T-helper 17 cell (primary cell): ENCODE measurements at regions not wholly inside any gene's neighbourhood (a gene's known extent, or its start where the extent isn't known, plus 50 kb on each side); places are given as distances from the start of the nearest gene placed in this dataset.
A peak's percentile ranks its signal among the peaks of the same experiment; 100 is the strongest.
"Not testable (repeated sequence)": the region's sequence is repeated elsewhere in the genome, so short reads cannot be mapped to it uniquely, and the experiment has no call there.

Source experiments
- ATAC-seq: fragments of 150-1000 bp; cut with Tn5 transposase; 2 replicates; pipeline ENCODE4 v1.10.0; 2021; ENCODE audit warnings: mild to moderate bottlenecking, moderate library complexity
- DNase-seq, 3 donors: peaks; one replicate each; pipeline versions ENCODE4 v3.0.0 to v3.0.0-alpha.2; 2020 to 2021
- H3K9me3 ChIP-seq: one replicate; pipeline ENCODE4 v1.7.0; 2013; ENCODE audit warnings: low read length, mild to moderate bottlenecking; ENCODE audit not compliant: control insufficient read depth, poor library complexity, severe bottlenecking
- H3K27ac Mint-ChIP-seq: one replicate; pipeline ENCODE4 v1.8.0; 2022; ENCODE audit warnings: mild to moderate bottlenecking, moderate library complexity, mixed read lengths
- H3K27me3 Mint-ChIP-seq: one replicate; pipeline ENCODE4 v1.8.0; 2022; ENCODE audit warnings: mixed read lengths
- H3K36me3 Mint-ChIP-seq: one replicate; pipeline ENCODE4 v1.8.0; 2022; ENCODE audit warnings: low read depth, mixed read lengths
- H3K4me1 Mint-ChIP-seq: one replicate; pipeline ENCODE4 v1.8.0; 2022; ENCODE audit warnings: mild to moderate bottlenecking, mixed read lengths
- H3K4me3 Mint-ChIP-seq: one replicate; pipeline ENCODE4 v1.8.0; 2022; ENCODE audit warnings: mild to moderate bottlenecking, moderate library complexity, mixed read lengths

- not testable (repeated sequence) for DNase-seq, H3K27ac Mint-ChIP-seq, ATAC-seq, H3K4me1 Mint-ChIP-seq, H3K4me3 Mint-ChIP-seq, H3K9me3 ChIP-seq, H3K36me3 Mint-ChIP-seq
- peaks cover 26% of the 10 kb centered on the region for H3K27me3 Mint-ChIP-seq
Measured at GRCh38 chr1:143563761-143564160, 408.0 kb downstream of the FAM72C start.

GRCh38 chr1:143553627-143554026, 418.2 kb downstream of the FAM72C start:
- Mint-ChIP-seq H3K27ac (no peak overlapping the region), H3K36me3 (no peaks in the 10 kb centered on the region), H3K4me3 (no peak overlapping the region), H3K4me1 (no peaks in the 10 kb centered on the region), H3K27me3 (peaks cover 15% of the 10 kb centered on the region)
- H3K9me3 ChIP-seq, result no peaks in the 10 kb centered on the region
- no peak for ATAC-seq
- DNase-seq, result no peak

- H3K4me3 Mint-ChIP-seq, H3K27me3 Mint-ChIP-seq, H3K4me1 Mint-ChIP-seq, H3K9me3 ChIP-seq, DNase-seq, ATAC-seq, H3K36me3 Mint-ChIP-seq, H3K27ac Mint-ChIP-seq: not testable (repeated sequence)
Measured at GRCh38 chr1:143504703-143505102, 467.1 kb downstream of the FAM72C start.

GRCh38 chr1:143504080-143504479, 467.7 kb downstream of the FAM72C start:
- not testable (repeated sequence) for H3K27ac Mint-ChIP-seq, H3K9me3 ChIP-seq, H3K27me3 Mint-ChIP-seq, H3K4me3 Mint-ChIP-seq, H3K36me3 Mint-ChIP-seq, H3K4me1 Mint-ChIP-seq, DNase-seq, ATAC-seq

GRCh38 chr1:143503048-143503447, 468.7 kb downstream of the FAM72C start:
- H3K27me3 Mint-ChIP-seq, H3K9me3 ChIP-seq, DNase-seq, H3K36me3 Mint-ChIP-seq, H3K4me1 Mint-ChIP-seq, H3K27ac Mint-ChIP-seq, H3K4me3 Mint-ChIP-seq, ATAC-seq: not testable (repeated sequence)

GRCh38 chr1:143502038-143502437, 469.7 kb downstream of the FAM72C start:
- H3K27me3 Mint-ChIP-seq, DNase-seq, H3K4me3 Mint-ChIP-seq: not testable (repeated sequence)

GRCh38 chr1:143498059-143498749, 473.6 kb downstream of the FAM72C start:
- not testable (repeated sequence) for ATAC-seq, H3K36me3 Mint-ChIP-seq
- peak in 1 of 3 donors; percentile 9 for DNase-seq

More at GRCh38 chr1:143502038-143502437, 469.7 kb downstream of the FAM72C start:
- H3K27ac Mint-ChIP-seq, H3K4me1 Mint-ChIP-seq, H3K9me3 ChIP-seq, H3K36me3 Mint-ChIP-seq, ATAC-seq: not testable (repeated sequence)

GRCh38 chr1:143497374-143497747, 474.4 kb downstream of the FAM72C start:
- Mint-ChIP-seq H3K36me3 (peaks cover 2% of the 10 kb centered on the region), H3K27me3 (no peaks in the 10 kb centered on the region), H3K4me1 (no peaks in the 10 kb centered on the region), H3K27ac (no peak overlapping the region), H3K4me3 (no peak overlapping the region)
- no peak for ATAC-seq
- H3K9me3 ChIP-seq, result no peaks in the 10 kb centered on the region
- DNase-seq, result peak in 1 of 3 donors; percentile 11

More at GRCh38 chr1:143498059-143498749, 473.6 kb downstream of the FAM72C start:
- peak overlapping the region; percentile 56 for H3K4me3 Mint-ChIP-seq
- H3K27me3 Mint-ChIP-seq, H3K9me3 ChIP-seq, H3K27ac Mint-ChIP-seq, H3K4me1 Mint-ChIP-seq: not testable (repeated sequence)

- H3K9me3 ChIP-seq, H3K27ac Mint-ChIP-seq, H3K27me3 Mint-ChIP-seq, DNase-seq, H3K36me3 Mint-ChIP-seq, H3K4me1 Mint-ChIP-seq, ATAC-seq: not testable (repeated sequence)
- peak overlapping the region; percentile 61 for H3K4me3 Mint-ChIP-seq
Measured at GRCh38 chr1:143496526-143497373, 475.0 kb downstream of the FAM72C start.
